HG02885 (cell line): ENCODE measurements at regions not wholly inside any gene's neighbourhood (a gene's known extent, or its start where the extent isn't known, plus 50 kb on each side); places are given as distances from the start of the nearest gene placed in this dataset.
"Not testable (repeated sequence)": the region's sequence is repeated elsewhere in the genome, so short reads cannot be mapped to it uniquely, and the experiment has no call there.

Experiments
- ATAC-seq: cut with Tn5 transposase; IDR thresholded peaks from one replicate; pipeline ENCODE4 v1.9.1; 2021; ENCODE audit warnings: mild to moderate bottlenecking; ENCODE audit not compliant: unreplicated experiment, poor library complexity

- ATAC-seq, result no peak
Measured at GRCh38 chr10:126722726-126723125, 52.2 kb upstream of the C10orf90 start.

GRCh38 chr10:126723226-126723625 is 52.7 kb upstream of the C10orf90 start:
- ATAC-seq, result no peak

GRCh38 chr10:126729314-126729870 is 58.9 kb upstream of the C10orf90 start:
- ATAC-seq, result no peak

- no peak for ATAC-seq
Measured at GRCh38 chr10:126730856-126731609, 60.5 kb upstream of the C10orf90 start.

- no peak for ATAC-seq
Measured at GRCh38 chr10:126731610-126731990, 61.1 kb upstream of the C10orf90 start.

- no peak for ATAC-seq
Measured at GRCh38 chr10:126732308-126732707, 61.8 kb upstream of the C10orf90 start.

- no peak for ATAC-seq
Measured at GRCh38 chr10:126732868-126733267, 62.4 kb upstream of the C10orf90 start.

GRCh38 chr10:126734015-126734414 is 63.5 kb upstream of the C10orf90 start:
- no peak for ATAC-seq

- ATAC-seq, result no peak
Measured at GRCh38 chr10:126734967-126735366, 64.5 kb upstream of the C10orf90 start.

GRCh38 chr10:126736142-126736541 is 65.6 kb upstream of the C10orf90 start:
- no peak for ATAC-seq

- ATAC-seq, result no peak
Measured at GRCh38 chr10:126736727-126737126, 66.2 kb upstream of the C10orf90 start.

- no peak for ATAC-seq
Measured at GRCh38 chr10:126738001-126738400, 67.5 kb upstream of the C10orf90 start.

- no peak for ATAC-seq
Measured at GRCh38 chr10:126744571-126744970, 74.1 kb upstream of the C10orf90 start.

GRCh38 chr10:126749015-126749655 is 78.6 kb upstream of the C10orf90 start:
- peak; percentile 80 for ATAC-seq

- ATAC-seq, result no peak
Measured at GRCh38 chr10:126754966-126755365, 84.5 kb upstream of the C10orf90 start.

GRCh38 chr10:126758867-126759266 is 88.4 kb upstream of the C10orf90 start:
- ATAC-seq, result no peak

GRCh38 chr10:126759531-126759930 is 89.0 kb upstream of the C10orf90 start:
- ATAC-seq, result no peak

- not testable (repeated sequence) for ATAC-seq
Measured at GRCh38 chr10:126766646-126767045, 96.2 kb upstream of the C10orf90 start.

GRCh38 chr10:126770809-126771208 is 100.3 kb upstream of the C10orf90 start:
- ATAC-seq, result no peak

- ATAC-seq, result no peak
Measured at GRCh38 chr10:126776168-126776567, 105.7 kb upstream of the C10orf90 start.

GRCh38 chr10:126777714-126778113 is 107.2 kb upstream of the C10orf90 start:
- no peak for ATAC-seq
